ENCODE measurements at regions not wholly inside any gene's neighbourhood (a gene's known extent, or its start where the extent isn't known, plus 50 kb on each side); places are given as distances from the start of the nearest gene placed in this dataset.
"Not testable (repeated sequence)": the region's sequence is repeated elsewhere in the genome, so short reads cannot be mapped to it uniquely, and the experiment has no call there.

DNA sequence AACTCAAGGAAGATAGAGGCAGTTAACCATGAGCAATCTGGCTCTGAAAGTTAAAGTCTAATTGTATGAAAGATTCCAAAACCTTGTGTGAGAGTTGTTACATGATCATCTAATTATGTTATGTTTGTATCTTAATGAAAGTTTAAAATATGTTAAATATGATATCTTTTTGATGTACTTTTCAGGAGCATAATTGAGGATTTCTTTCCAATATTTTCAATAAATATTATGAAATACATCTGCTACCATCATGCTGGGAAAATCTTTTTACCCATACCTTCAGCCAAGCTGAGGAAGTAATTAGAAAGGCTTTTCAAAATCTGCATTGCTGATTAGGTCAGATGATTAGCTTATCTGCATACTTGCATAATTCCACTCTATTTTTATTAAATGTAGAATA is 318.4 kb downstream of the KLF12 start:
- H3K4me3 Mint-ChIP-seq, result no peak overlapping the region
- H3K36me3 Mint-ChIP-seq (ENCODE audit: low read depth), result peaks cover 34% of the 10 kb centered on the region
- no peak overlapping the region for H3K27ac Mint-ChIP-seq
- H3K4me1 Mint-ChIP-seq (ENCODE audit: low read depth), result peaks cover 1% of the 10 kb centered on the region
- no peaks in the 10 kb centered on the region for H3K27me3 Mint-ChIP-seq
- no peaks in the 10 kb centered on the region for H3K9me3 Mint-ChIP-seq

DNA sequence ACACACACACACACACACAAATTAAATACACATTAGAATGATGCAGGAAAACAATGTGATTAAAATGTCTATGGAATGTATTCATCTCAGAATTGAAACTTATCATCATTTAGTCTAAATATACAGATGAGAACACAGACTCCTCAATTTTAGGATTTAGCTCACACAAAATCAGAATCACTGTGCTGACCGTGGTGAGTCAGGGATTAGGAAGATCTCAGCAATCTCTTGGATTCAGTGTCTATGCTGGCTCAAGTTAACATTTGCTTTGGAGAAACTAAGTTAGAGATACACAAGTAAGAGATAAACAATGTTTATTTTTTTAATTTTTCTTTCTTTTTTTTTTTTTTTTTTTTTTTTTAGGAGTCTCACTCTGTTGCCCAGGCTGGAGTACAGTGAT is 323.6 kb downstream of the KLF12 start:
- Mint-ChIP-seq H3K9me3 (no peaks in the 10 kb centered on the region), H3K36me3 (ENCODE audit: low read depth) (peaks cover 27% of the 10 kb centered on the region), H3K4me1 (ENCODE audit: low read depth) (peaks cover 3% of the 10 kb centered on the region), H3K27ac (no peak overlapping the region), H3K27me3 (no peaks in the 10 kb centered on the region), H3K4me3 (no peak overlapping the region)

DNA sequence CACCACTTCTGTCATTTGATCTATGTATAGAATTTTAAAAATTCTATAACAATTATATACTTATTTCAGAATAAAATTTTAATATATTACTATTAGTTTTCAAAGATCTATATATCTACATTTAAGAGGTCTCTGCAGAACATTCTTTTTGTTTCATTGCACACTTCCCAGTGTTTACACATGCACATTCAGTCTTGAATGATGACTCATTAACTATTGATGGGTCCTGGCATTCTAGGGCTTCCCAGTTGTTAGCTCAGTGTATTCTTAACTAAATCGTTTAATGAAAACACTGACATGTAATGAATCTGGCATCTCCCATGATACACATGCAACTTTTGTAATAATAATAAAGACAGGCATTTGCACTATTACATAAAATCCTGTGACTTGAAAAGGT is 324.6 kb downstream of the KLF12 start:
- peaks cover 30% of the 10 kb centered on the region for H3K36me3 Mint-ChIP-seq (ENCODE audit: low read depth)
- no peaks in the 10 kb centered on the region for H3K9me3 Mint-ChIP-seq
- no peak overlapping the region for H3K4me3 Mint-ChIP-seq
- no peak overlapping the region for H3K27ac Mint-ChIP-seq
- H3K27me3 Mint-ChIP-seq, result no peaks in the 10 kb centered on the region
- H3K4me1 Mint-ChIP-seq (ENCODE audit: low read depth), result peaks cover 3% of the 10 kb centered on the region

DNA sequence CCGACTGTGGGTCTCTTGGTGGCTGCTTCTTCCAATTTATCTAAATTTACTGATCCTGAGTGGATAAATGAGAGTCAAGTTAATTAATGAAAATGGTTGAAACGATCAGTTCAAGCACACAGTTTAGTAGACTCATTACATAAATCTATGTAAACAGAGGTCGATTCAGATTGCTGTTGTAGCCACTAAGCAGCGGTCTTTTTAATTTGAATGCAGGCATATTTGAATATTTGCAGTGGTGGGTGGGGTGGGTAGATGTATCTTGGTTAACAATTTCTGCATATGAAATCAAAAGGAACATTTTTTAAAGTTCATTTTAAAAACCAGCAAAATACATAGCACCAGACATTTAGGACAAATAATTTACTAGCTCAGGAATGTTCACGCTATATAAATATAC is 325.9 kb downstream of the KLF12 start:
- H3K36me3 Mint-ChIP-seq (ENCODE audit: low read depth), result peaks cover 28% of the 10 kb centered on the region
- H3K4me1 Mint-ChIP-seq (ENCODE audit: low read depth), result peaks cover 3% of the 10 kb centered on the region
- H3K27ac Mint-ChIP-seq, result no peak overlapping the region
- H3K27me3 Mint-ChIP-seq, result no peaks in the 10 kb centered on the region
- no peak overlapping the region for H3K4me3 Mint-ChIP-seq
- H3K9me3 Mint-ChIP-seq, result no peaks in the 10 kb centered on the region

DNA sequence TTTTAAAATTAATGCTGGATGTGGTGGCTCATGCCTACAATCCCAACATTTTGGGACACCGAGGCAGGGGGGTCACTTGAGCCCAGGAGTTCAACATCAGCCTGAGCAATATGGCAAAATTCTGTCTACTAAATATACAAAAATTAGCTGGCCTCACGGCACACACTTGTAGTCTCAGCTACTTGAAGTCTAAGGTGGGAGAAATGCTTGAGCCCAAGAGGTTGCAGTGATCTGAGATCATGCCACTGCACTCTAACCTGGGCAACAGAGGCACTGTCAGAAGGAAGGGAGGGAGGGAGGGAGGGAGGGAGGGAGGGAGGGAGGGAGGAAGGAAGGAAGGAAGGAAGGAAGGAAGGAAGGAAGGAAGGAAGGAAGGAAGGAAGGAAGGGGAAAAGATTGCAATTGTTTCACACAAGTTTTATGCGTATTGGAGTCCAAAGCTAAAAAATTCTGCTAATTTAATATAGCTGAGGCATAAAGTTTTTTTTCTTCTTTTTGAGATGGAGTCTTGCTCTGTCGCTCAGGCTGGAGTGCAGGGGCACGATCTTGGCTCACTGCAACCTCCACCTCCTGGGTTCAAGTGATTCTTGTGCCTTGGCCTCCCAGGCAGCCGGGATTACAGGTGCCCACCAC is 328.8 kb downstream of the KLF12 start:
- not testable (repeated sequence) for H3K4me1 Mint-ChIP-seq (ENCODE audit: low read depth); H3K9me3 Mint-ChIP-seq; H3K27ac Mint-ChIP-seq; H3K27me3 Mint-ChIP-seq; H3K4me3 Mint-ChIP-seq
- H3K36me3 Mint-ChIP-seq (ENCODE audit: low read depth), result peaks cover 18% of the 10 kb centered on the region

DNA sequence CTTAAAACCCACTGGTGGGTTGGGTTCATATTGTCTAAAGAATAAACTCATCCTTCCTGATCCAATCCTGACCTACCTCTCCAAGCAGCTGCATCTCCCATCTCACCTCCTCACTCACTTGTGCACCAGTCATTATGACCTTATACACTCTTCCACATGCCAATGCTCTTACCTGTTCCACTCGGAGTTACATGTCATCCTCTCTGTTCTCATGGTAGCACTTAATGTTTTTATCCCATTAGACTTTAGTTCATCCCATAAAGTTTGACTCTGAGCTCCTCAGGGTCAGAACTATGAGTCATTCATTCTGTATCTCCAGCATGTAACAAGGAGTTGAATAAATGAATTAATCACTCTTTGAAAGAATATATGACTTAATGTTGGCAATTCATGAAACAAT is 330.2 kb downstream of the KLF12 start:
- Mint-ChIP-seq H3K36me3 (ENCODE audit: low read depth) (peaks cover 17% of the 10 kb centered on the region), H3K4me1 (ENCODE audit: low read depth) (peaks cover 3% of the 10 kb centered on the region), H3K4me3 (no peak overlapping the region), H3K9me3 (peaks cover under 1% of the 10 kb centered on the region), H3K27ac (no peak overlapping the region), H3K27me3 (no peaks in the 10 kb centered on the region)

DNA sequence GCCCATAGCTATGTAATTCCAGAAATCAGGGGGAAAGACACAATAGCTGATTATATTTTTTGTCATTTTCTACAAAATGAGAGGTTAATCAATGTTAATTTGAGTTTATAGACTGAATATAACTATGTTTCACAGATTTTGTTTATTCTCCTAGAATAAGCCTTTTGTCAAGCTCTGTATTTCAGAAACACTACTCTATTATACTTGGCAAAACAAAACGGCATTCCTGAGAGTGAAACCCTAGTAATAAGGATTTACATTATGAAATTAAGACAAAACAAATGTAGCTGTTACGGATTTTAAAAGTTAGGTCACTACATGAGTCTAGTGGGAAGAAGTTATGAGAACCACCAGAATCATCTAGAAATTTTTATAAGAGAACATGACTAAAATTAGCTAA is 334.2 kb downstream of the KLF12 start:
- Mint-ChIP-seq H3K4me1 (ENCODE audit: low read depth) (peaks cover 4% of the 10 kb centered on the region), H3K27ac (no peak overlapping the region), H3K4me3 (no peak overlapping the region), H3K9me3 (peaks cover 4% of the 10 kb centered on the region), H3K27me3 (no peaks in the 10 kb centered on the region), H3K36me3 (ENCODE audit: low read depth) (peaks cover 29% of the 10 kb centered on the region)

DNA sequence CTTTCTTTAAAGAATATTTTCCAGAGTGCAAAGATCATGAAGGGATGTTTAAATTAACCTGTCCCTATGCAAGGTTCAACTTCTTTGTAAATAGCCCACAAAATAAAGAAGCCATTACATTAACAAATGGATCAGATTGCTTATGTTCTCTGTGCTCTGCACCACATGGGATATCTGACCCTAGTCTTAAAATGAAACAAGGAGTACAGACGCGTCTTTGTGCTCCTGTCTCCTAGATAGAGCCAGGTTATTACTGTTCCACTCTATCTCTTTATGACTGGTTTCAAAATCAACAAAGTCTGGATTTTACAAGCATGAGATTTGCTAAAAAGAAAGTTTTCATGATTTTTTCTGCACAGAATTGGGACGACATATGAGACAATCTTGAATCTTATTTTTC is 339.4 kb downstream of the KLF12 start:
- Mint-ChIP-seq H3K4me3 (no peak overlapping the region), H3K4me1 (ENCODE audit: low read depth) (peaks cover 16% of the 10 kb centered on the region), H3K27ac (no peak overlapping the region), H3K36me3 (ENCODE audit: low read depth) (peaks cover 29% of the 10 kb centered on the region), H3K9me3 (peaks cover 4% of the 10 kb centered on the region), H3K27me3 (no peaks in the 10 kb centered on the region)

DNA sequence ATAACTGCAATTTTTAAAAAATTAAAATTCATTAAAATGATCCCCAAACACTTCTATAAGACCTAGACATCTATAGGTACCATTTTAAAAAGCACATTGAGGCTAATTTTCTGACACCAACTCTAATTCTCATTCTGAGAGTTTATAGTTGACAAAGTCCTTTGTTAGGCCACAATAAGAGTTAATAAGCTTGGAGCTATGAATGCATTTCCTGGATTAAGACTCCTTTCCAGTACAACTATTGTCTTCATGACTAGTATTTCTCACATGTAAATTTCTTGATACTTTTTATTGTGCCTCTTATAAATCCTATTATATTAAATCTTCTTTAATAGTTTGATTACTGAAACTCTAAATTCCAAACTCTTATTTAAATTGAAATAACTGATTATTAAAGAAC is 340.8 kb downstream of the KLF12 start:
- H3K4me3 Mint-ChIP-seq, result no peak overlapping the region
- H3K27me3 Mint-ChIP-seq, result no peaks in the 10 kb centered on the region
- H3K27ac Mint-ChIP-seq, result no peak overlapping the region
- H3K9me3 Mint-ChIP-seq, result no peaks in the 10 kb centered on the region
- peaks cover 25% of the 10 kb centered on the region for H3K36me3 Mint-ChIP-seq (ENCODE audit: low read depth)
- H3K4me1 Mint-ChIP-seq (ENCODE audit: low read depth), result peaks cover 24% of the 10 kb centered on the region

DNA sequence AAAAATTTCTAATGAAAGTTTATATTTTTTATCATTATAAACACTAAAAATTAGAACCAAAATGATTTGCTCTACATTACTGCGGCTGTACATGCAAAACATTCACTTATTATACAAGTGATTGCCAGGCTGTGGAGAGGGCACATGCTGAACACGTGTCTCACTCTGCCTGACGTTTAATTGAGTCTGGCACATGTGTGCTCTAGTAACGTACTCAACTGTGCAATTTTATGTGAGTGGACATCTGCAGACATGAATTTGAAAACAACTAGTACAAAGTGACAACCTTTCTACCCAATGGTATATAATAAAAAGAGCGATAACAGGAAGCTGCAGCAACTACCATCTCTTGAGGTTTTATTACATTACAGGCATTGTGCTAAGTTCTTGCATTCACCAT is 341.4 kb downstream of the KLF12 start:
- H3K27me3 Mint-ChIP-seq, result no peaks in the 10 kb centered on the region
- H3K4me1 Mint-ChIP-seq (ENCODE audit: low read depth), result peaks cover 24% of the 10 kb centered on the region
- H3K4me3 Mint-ChIP-seq, result no peak overlapping the region
- H3K9me3 Mint-ChIP-seq, result no peaks in the 10 kb centered on the region
- H3K27ac Mint-ChIP-seq, result no peak overlapping the region
- peaks cover 20% of the 10 kb centered on the region for H3K36me3 Mint-ChIP-seq (ENCODE audit: low read depth)

DNA sequence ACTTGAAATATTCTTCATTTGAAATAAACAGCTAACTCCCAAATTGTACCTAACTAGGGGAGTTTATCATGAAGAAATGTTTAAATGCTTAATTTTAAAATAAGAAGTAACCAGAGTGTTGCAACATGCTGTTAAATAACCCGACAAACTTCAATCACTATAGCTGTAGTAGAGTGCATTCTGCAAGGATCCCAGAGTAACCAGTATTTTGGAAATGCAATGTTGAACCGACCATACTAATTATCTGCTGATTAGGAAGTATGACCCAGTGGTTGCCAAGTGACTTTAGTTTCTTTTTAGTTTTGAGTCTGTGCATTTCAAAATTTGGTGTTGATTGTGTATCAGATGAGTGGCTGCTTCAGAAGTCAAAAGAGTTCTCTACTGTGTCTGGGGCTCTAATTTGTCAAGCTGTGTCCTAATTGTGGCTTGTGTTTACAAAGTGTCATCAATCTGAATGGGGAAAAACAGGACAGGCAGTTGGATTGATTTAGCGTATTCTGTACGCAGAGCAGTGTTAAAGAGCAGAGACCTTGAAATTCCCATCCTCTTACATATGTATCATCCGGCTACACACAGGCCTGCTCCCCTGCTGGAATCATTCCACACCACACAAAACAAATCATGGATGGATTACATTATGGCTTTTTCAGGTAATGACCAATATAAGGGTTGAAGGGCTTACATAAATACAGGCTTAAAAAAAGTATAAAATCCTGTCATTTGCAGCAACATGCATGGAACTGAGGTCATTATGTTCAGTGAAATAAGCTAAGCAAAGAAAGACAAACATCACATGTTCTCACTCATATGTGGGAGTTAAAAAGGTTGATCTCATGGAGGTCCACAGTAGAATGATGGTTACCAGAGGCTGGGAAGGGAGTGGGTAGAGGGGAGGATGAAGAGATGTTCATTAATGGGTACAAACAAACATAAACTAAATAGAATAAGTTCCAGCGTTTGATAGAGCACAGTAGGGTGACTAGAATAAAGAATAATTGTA is 351.5 kb downstream of the KLF12 start:
- no peaks in the 10 kb centered on the region for H3K27me3 Mint-ChIP-seq

DNA sequence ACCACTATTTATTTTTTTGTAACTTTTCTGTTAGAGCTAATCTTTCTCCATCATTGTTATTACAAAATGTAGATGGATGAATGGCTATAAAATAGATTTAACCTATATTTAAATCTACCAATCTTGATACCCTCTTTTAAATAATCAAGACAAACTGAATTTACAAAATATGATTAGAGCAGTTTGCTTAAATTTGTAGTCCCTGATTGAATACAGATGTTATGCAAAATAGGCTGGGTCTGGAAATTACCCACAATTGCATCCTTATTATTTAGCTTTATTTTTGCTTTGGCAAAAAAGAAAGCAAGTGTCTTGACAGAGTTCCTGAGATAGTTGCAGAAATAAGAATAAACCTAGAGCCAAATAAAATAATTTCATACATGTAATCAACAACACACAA is 352.8 kb downstream of the KLF12 start:
- peaks cover 30% of the 10 kb centered on the region for H3K36me3 Mint-ChIP-seq (ENCODE audit: low read depth)
- no peak overlapping the region for H3K27ac Mint-ChIP-seq
- no peak overlapping the region for H3K4me3 Mint-ChIP-seq
- peaks cover 8% of the 10 kb centered on the region for H3K4me1 Mint-ChIP-seq (ENCODE audit: low read depth)
- H3K9me3 Mint-ChIP-seq, result peaks cover 6% of the 10 kb centered on the region
- H3K27me3 Mint-ChIP-seq, result no peaks in the 10 kb centered on the region

More for the DNA sequence above, 351.5 kb downstream of the KLF12 start:
- H3K4me1 Mint-ChIP-seq (ENCODE audit: low read depth), result peaks cover 8% of the 10 kb centered on the region
- H3K4me3 Mint-ChIP-seq, result no peak overlapping the region
- H3K9me3 Mint-ChIP-seq, result no peaks in the 10 kb centered on the region
- H3K27ac Mint-ChIP-seq, result no peak overlapping the region
- peaks cover 22% of the 10 kb centered on the region for H3K36me3 Mint-ChIP-seq (ENCODE audit: low read depth)

DNA sequence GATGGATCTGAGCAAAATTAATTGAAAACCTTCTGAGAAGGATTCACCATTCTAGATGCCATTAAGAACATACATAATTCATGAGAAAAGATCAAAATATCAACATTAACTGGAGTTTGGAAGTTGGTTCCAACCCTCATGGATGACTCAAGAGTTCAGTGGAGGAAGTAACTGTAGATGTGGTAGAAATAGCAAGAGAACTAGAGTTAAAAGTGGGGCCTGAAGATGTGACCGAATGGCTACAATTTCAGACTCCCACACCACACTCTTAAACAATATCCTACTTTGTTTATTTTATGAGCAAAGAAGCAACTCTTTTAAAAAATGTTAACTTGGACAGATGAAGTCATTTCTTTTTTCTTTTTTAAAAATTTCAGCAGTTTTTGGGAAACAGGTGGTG is 354.3 kb downstream of the KLF12 start:
- H3K27me3 Mint-ChIP-seq, result no peaks in the 10 kb centered on the region
- no peak overlapping the region for H3K27ac Mint-ChIP-seq
- H3K4me1 Mint-ChIP-seq (ENCODE audit: low read depth), result peaks cover 8% of the 10 kb centered on the region
- H3K36me3 Mint-ChIP-seq (ENCODE audit: low read depth), result peaks cover 26% of the 10 kb centered on the region
- H3K9me3 Mint-ChIP-seq, result peaks cover 6% of the 10 kb centered on the region
- H3K4me3 Mint-ChIP-seq, result no peak overlapping the region

DNA sequence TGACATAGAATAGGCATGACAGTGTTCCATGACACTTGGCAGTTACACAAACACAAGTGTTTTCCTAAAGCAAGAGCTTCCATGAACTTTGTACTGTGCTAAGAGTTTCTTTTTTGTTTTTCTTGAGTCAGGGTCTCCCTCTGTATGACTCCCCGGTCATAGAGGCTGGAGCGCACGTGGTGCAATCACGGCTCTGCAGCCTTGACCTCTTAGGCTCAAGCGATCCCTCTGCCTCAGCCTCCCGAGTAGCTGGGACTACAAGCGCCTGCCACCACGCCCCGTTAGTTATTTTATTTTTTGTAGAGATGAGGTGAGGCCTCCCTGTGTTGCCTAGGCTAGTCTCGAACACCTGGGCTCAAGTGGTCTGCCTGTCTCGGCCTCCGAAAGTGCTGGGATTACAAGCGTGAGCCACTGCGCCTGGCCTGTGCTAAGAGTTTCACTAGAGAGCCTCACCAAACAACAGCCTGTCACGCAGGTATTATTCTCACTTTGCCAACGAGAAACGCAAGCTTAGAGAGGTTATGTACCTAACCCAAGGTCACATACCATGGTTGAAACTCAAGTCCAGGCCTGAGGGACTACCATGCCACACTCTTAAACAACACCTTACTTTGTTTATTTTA is 355.9 kb downstream of the KLF12 start:
- Mint-ChIP-seq H3K9me3 (peaks cover 6% of the 10 kb centered on the region), H3K4me3 (no peak overlapping the region), H3K36me3 (ENCODE audit: low read depth) (peaks cover 35% of the 10 kb centered on the region), H3K27me3 (no peaks in the 10 kb centered on the region), H3K27ac (no peak overlapping the region), H3K4me1 (ENCODE audit: low read depth) (peaks cover 14% of the 10 kb centered on the region)

DNA sequence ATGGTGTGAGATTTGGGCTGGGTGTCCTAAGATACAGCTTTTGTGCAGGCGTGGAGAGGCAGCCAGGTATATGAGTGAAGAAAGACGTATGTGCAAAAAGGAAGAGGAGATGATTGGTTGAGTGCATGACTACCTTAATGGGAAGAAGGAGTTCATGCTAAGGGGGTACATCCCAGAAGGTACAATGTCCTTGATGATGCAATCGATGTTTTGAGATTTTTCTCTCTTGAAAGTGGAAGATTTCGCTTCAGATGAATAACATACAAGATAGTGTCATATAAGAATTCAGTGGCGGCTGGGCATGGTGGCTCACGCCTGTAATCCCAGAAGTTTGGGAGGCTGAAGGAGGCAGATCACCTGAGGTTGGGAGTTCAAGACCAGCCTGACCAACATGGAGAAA is 357.1 kb downstream of the KLF12 start:
- Mint-ChIP-seq H3K27ac (no peak overlapping the region), H3K4me3 (no peak overlapping the region), H3K4me1 (ENCODE audit: low read depth) (peaks cover 14% of the 10 kb centered on the region), H3K27me3 (no peaks in the 10 kb centered on the region), H3K9me3 (peaks cover 13% of the 10 kb centered on the region), H3K36me3 (ENCODE audit: low read depth) (peaks cover 43% of the 10 kb centered on the region)

Measured in stimulated activated naive CD8-positive, alpha-beta T cell treated with anti-CD3 and anti-CD28 coated beads, Interleukin-15, Interleukin-2, amounts not matched to agents 100 ng/mL and 50 ng/mL, for 24 hours (primary cell).